Osteocyte (in vitro differentiated cells): ENCODE measurements at regions not wholly inside any gene's neighbourhood (a gene's known extent, or its start where the extent isn't known, plus 50 kb on each side); places are given as distances from the start of the nearest gene placed in this dataset.

ENCODE experiments used
- DNase-seq: peaks from one replicate; pipeline ENCODE4 v3.0.0; 2021; ENCODE audit warnings: mixed read lengths; ENCODE audit not compliant: unreplicated experiment; ENCODE audit errors: extremely low spot score
- H3K27ac Mint-ChIP-seq: one replicate; pipeline ENCODE4 v1.8.0; 2021; ENCODE audit warnings: mild to moderate bottlenecking, mixed read lengths; ENCODE audit not compliant: unreplicated experiment
- H3K27me3 Mint-ChIP-seq: one replicate; pipeline ENCODE4 v1.8.0; 2021; ENCODE audit warnings: mixed read lengths; ENCODE audit not compliant: unreplicated experiment
- H3K36me3 Mint-ChIP-seq: one replicate; pipeline ENCODE4 v1.8.0; 2021; ENCODE audit warnings: mixed read lengths; ENCODE audit not compliant: unreplicated experiment
- H3K4me1 Mint-ChIP-seq: one replicate; pipeline ENCODE4 v1.8.0; 2021; ENCODE audit warnings: mixed read lengths; ENCODE audit not compliant: unreplicated experiment
- H3K4me3 Mint-ChIP-seq: one replicate; pipeline ENCODE4 v1.8.0; 2021; ENCODE audit warnings: mild to moderate bottlenecking, moderate library complexity, mixed read lengths; ENCODE audit not compliant: unreplicated experiment
- H3K9me3 Mint-ChIP-seq: one replicate; pipeline ENCODE4 v1.8.0; 2021; ENCODE audit warnings: mixed read lengths; ENCODE audit not compliant: unreplicated experiment
- TF ChIP-seq, protein P1 (sequence below): fragments of 200-600 bp; sonication (generic); IDR thresholded peaks from 2 replicates; pipeline ENCODE4 v1.5.0; 2021; ENCODE audit warnings: antibody characterized with exemption, mild to moderate bottlenecking, moderate library complexity

DNA sequence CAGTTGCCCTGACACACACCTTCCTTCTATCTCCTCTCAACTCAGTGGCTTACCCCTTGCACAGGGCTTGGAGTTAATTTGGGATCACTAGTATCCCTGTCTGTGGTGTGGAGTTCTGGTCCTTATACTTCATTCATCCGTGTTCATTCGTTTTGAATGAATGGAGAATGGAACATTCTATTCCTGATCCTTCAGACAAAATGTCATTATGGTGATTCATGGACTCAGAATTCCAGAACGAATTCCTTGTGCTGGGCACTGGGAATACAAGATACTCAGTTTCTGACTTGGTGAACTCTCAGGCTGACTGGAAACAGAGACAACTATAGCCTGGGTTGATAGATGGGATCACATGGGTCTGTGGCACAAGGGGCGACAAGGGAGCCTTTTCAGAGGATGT lies 49.9 kb upstream of the TRABD2B start:
- H3K9me3 Mint-ChIP-seq = no peaks in the 10 kb centered on the region
- no peaks in the 10 kb centered on the region for H3K36me3 Mint-ChIP-seq
- peaks cover 3% of the 10 kb centered on the region for H3K27me3 Mint-ChIP-seq
- DNase-seq = no peak
- peaks cover 33% of the 10 kb centered on the region for H3K4me1 Mint-ChIP-seq
- H3K27ac Mint-ChIP-seq = no peak overlapping the region
- no peak overlapping the region for H3K4me3 Mint-ChIP-seq
- TF ChIP-seq, protein P1, sequence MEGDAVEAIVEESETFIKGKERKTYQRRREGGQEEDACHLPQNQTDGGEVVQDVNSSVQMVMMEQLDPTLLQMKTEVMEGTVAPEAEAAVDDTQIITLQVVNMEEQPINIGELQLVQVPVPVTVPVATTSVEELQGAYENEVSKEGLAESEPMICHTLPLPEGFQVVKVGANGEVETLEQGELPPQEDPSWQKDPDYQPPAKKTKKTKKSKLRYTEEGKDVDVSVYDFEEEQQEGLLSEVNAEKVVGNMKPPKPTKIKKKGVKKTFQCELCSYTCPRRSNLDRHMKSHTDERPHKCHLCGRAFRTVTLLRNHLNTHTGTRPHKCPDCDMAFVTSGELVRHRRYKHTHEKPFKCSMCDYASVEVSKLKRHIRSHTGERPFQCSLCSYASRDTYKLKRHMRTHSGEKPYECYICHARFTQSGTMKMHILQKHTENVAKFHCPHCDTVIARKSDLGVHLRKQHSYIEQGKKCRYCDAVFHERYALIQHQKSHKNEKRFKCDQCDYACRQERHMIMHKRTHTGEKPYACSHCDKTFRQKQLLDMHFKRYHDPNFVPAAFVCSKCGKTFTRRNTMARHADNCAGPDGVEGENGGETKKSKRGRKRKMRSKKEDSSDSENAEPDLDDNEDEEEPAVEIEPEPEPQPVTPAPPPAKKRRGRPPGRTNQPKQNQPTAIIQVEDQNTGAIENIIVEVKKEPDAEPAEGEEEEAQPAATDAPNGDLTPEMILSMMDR = no peak
